HUES64 (cell line): ENCODE measurements at regions not wholly inside any gene's neighbourhood (a gene's known extent, or its start where the extent isn't known, plus 50 kb on each side); places are given as distances from the start of the nearest gene placed in this dataset.

Source experiments
- H3K27ac ChIP-seq: 2 replicates; pipeline ENCODE4 v1.7.0; 2013; ENCODE audit warnings: low read depth, low read length, inconsistent platforms
- H3K27me3 ChIP-seq: 2 replicates; pipeline ENCODE4 v1.6.1; 2013; ENCODE audit warnings: mild to moderate bottlenecking, low read length; ENCODE audit not compliant: insufficient read depth
- H3K36me3 ChIP-seq: 2 replicates; pipeline ENCODE4 v1.6.1; 2013; ENCODE audit warnings: mild to moderate bottlenecking, low read length; ENCODE audit not compliant: insufficient read depth
- H3K4me1 ChIP-seq: 2 replicates; pipeline ENCODE4 v1.6.1; 2013; ENCODE audit warnings: mild to moderate bottlenecking, low read length, moderate library complexity; ENCODE audit not compliant: insufficient read depth
- H3K4me3 ChIP-seq: 2 replicates; pipeline ENCODE4 v1.5.1; 2013; ENCODE audit warnings: mild to moderate bottlenecking, low read length, moderate library complexity
- H3K9ac ChIP-seq: 2 replicates; pipeline ENCODE4 v1.6.1; 2013; ENCODE audit warnings: mild to moderate bottlenecking, low read depth, low read length
- H3K9me3 ChIP-seq: 2 replicates; pipeline ENCODE4 v1.6.1; 2013; ENCODE audit warnings: low read depth, low read length; ENCODE audit not compliant: insufficient read depth
- WGBS: fragments of 150-250, 120-280 bp; methylation state at CpG from one replicate; pipeline ENCODE4 v1.1.7; 2013; ENCODE audit warnings: missing lambda C conversion rate; 5-methylcytosine and 5-hydroxymethylcytosine counted together

DNA sequence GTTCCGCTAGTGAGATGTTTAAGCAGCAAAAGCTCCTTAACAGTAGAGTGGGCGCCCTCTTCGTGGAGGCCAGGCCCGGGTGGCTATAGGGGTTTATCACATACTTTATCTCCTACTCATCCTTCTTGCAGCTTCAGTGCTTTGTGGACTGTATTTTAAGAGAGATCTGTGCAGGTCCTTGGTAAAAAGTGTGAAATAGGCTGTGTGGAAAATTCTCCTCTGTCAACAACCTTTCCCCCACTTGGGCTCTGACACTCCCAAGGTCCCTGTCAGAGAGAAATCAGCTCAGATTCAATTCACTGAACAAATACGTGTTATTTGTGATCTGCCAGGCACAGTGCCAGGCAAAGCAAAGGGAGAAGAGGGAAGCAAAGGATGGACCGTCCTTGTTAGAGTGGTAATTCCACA is 214.3 kb upstream of the PPARGC1A start:
- H3K9me3 ChIP-seq = no peaks in the 10 kb centered on the region
- H3K27ac ChIP-seq = no peak overlapping the region
- 93% methylated on average over 5 of the region's 6 CpGs for WGBS
- no peak overlapping the region for H3K9ac ChIP-seq
- H3K27me3 ChIP-seq = no peaks in the 10 kb centered on the region
- H3K4me1 ChIP-seq = no peaks in the 10 kb centered on the region
- H3K4me3 ChIP-seq = no peak overlapping the region
- no peaks in the 10 kb centered on the region for H3K36me3 ChIP-seq

DNA sequence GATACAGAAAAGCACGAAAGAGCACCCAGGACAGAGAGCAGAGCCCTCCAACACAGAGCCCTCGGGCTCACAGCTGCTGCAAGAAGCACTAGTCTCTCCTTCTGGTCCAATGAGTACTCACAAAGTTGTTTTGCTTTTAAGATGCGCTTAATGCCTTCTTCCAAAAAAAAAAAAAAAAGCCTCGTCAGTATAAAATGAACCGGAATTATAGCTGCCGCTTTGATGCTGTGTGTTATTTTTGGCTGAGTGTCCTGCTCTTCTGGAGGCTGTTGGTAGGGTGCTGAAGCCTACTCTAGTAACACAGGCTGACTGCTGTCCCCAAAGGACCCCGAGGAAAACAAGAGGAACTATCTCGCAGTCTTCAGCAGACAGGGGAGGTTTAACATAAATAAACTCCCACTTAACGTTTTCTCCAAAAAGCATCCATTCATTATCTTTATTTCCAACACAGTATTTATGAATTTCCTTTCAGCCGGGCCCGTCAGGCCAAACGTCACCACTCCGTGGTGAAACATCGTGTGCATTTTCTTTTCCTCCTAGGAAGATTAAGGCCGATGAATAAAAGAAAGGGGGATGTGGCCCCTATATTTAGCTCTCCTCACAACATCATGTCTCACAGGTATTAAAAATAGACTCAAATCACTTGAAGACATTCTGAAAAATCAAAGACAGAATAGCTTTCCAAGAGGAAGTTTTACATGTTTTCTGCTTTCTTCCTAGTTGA is 213.7 kb upstream of the PPARGC1A start:
- Histone ChIP-seq H3K9me3 (no peaks in the 10 kb centered on the region), H3K4me3 (no peak overlapping the region), H3K9ac (no peak overlapping the region), H3K27ac (no peak overlapping the region), H3K27me3 (no peaks in the 10 kb centered on the region), H3K4me1 (no peaks in the 10 kb centered on the region), H3K36me3 (no peaks in the 10 kb centered on the region)
- 88% methylated on average over 15 of the region's 15 CpGs for WGBS

DNA sequence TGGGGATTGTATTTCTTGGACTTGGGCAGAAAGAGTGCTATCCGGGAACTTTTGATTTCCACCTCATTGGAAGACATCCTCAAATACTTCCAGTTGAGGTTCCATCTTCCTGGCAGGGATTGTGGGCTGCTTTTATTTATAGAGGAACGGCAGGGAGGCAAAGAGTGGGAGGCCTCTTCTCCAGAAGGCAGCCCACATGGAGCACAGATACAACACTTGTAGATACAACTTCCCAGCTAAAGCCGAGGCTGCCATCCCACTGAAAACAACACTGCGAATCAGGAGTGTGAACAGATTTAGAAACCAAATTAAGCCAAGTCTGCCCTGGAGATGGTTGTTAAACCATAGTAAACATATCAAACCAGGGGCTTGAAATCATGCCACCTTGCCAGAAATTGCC is 212.8 kb upstream of the PPARGC1A start:
- H3K4me1 ChIP-seq = no peaks in the 10 kb centered on the region
- no peaks in the 10 kb centered on the region for H3K9me3 ChIP-seq
- H3K27ac ChIP-seq = no peak overlapping the region
- 92% methylated on average over 4 of the region's 4 CpGs for WGBS
- no peak overlapping the region for H3K9ac ChIP-seq
- no peak overlapping the region for H3K4me3 ChIP-seq
- H3K36me3 ChIP-seq = no peaks in the 10 kb centered on the region
- no peaks in the 10 kb centered on the region for H3K27me3 ChIP-seq

DNA sequence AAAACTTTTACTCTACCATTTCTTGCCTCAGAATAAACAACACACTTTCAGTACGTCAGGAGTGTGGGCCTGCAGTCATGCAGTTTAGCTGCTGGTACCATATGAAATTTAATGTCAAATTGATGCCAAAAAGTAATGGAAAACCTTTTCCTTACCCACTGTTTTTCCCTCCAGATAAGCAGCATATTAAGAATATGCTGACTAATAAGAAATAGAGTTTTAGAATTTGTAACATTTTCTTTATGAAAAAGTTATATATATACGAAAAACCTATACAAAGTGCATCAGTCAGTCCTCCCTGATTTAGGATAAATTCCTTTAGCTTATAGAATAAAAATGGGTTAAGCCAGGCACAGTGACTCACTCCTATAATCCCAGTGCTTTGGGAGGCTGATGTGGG is 206.8 kb upstream of the PPARGC1A start:
- H3K4me1 ChIP-seq = no peaks in the 10 kb centered on the region
- H3K27me3 ChIP-seq = no peaks in the 10 kb centered on the region
- H3K36me3 ChIP-seq = no peaks in the 10 kb centered on the region
- no peak overlapping the region for H3K27ac ChIP-seq
- WGBS = 100% methylated on average over 1 of the region's 2 CpGs
- H3K4me3 ChIP-seq = no peak overlapping the region
- H3K9me3 ChIP-seq = no peaks in the 10 kb centered on the region
- no peak overlapping the region for H3K9ac ChIP-seq

DNA sequence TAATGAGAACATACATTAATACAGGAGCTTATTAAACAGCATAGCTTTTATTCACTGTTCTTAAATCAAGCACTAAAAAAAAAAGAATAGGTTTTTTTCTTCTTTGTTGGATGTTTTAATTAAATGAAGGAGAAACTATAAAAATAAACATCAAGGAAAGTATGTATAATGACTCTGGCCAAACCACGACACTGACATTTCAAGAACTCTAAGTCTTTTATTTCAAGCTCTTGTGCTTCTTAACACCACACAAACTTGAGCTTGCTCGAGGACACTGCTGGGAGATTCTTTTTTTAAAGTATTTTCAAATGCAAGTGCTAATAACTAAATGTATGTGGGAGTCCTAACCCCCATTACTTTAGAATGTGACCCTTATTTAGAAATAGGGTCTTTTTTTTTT is 204.9 kb upstream of the PPARGC1A start:
- Histone ChIP-seq H3K4me3 (no peak overlapping the region), H3K9ac (no peak overlapping the region), H3K36me3 (no peaks in the 10 kb centered on the region), H3K9me3 (no peaks in the 10 kb centered on the region), H3K4me1 (no peaks in the 10 kb centered on the region), H3K27me3 (no peaks in the 10 kb centered on the region), H3K27ac (no peak overlapping the region)
- WGBS = 91% methylated on average over 1 of the region's 2 CpGs

DNA sequence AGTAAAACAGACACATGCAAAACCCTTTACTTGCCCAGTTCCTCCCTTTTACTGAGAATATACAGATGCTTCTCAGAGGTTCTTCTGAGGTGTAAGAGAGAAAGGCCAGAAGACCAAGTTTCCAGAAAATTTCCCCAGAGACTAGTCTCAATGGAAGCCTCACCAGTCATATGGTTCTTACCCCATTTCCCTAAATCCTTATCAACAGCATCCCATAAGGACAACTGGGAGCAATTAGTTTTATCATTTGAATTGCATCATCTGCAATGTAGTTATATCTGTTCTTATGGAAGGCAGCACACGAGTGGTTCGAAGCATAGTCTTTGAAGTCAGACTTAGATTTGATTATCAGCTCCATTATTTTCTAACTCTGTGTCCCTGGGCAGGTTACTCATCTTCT is 203.6 kb upstream of the PPARGC1A start:
- H3K9ac ChIP-seq = no peak overlapping the region
- H3K27ac ChIP-seq = no peak overlapping the region
- H3K36me3 ChIP-seq = no peaks in the 10 kb centered on the region
- H3K27me3 ChIP-seq = no peaks in the 10 kb centered on the region
- WGBS = 94% methylated on average over 2 of the region's 2 CpGs
- H3K4me3 ChIP-seq = no peak overlapping the region
- no peaks in the 10 kb centered on the region for H3K4me1 ChIP-seq
- no peaks in the 10 kb centered on the region for H3K9me3 ChIP-seq

DNA sequence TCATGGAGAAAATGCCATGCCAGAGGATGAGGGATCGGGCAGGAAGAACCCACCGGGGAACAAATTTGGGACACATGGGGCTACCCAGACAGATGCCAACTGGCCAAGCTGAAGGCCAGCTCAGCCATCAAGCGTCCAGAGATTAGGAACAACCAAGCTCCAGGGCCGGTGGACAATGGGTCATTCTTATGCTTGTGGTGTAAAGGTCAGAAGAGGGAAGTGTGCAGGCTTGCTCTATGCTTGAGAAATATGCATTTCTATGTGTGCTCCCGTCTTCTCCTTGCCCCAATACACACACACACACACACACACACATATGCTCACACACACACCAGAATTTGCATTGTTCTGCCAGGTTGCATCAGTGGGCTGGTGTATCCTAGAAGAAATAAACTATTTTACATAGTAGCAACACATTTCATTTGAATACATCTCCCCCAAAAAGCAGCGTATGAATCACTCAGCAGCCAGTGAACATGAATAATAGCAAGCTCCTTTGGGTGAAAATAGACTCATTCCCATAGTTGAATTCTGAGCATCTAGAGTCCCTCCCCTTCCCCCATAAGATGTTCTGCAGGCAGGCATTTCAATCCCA is 201.9 kb upstream of the PPARGC1A start:
- Histone ChIP-seq H3K4me1 (no peaks in the 10 kb centered on the region), H3K4me3 (no peak overlapping the region), H3K9ac (no peak overlapping the region), H3K9me3 (no peaks in the 10 kb centered on the region), H3K36me3 (no peaks in the 10 kb centered on the region), H3K27ac (no peak overlapping the region), H3K27me3 (no peaks in the 10 kb centered on the region)
- WGBS = 97% methylated on average over 5 of the region's 6 CpGs

DNA sequence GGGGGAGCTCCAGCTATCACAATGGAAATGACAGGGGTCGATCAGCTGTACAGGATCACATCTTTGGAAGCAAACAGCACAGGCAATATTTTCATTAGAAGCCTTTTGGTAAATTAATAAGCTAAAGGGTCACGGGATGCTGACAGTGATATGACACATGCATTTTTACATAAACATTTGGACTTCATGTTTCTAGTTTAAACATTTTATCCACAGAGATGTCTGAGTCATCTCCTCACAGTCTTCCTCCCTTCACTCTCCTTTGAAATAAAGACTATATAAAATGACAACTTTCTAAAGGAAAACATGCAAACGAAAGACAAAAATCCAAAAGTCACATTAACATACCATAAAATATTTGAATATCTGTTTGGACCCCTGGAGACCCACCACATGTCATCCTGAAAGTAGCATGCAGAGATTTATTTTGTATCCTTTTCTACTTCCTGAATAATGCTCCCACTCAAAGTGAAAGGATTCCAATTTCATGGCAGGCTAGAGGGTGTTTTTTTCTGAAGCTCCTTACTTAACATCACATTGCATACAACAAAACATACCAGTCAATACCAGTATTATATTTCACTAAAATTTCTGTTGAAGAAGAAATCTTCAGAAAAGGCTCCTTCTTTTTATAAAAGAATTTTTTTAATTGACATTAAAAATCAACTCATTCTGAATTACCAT is 200.1 kb upstream of the PPARGC1A start:
- WGBS = 94% methylated on average over 3 of the region's 3 CpGs
- no peaks in the 10 kb centered on the region for H3K9me3 ChIP-seq
- H3K27me3 ChIP-seq = no peaks in the 10 kb centered on the region
- H3K4me3 ChIP-seq = no peak overlapping the region
- no peak overlapping the region for H3K27ac ChIP-seq
- no peaks in the 10 kb centered on the region for H3K36me3 ChIP-seq
- no peak overlapping the region for H3K9ac ChIP-seq
- H3K4me1 ChIP-seq = no peaks in the 10 kb centered on the region

DNA sequence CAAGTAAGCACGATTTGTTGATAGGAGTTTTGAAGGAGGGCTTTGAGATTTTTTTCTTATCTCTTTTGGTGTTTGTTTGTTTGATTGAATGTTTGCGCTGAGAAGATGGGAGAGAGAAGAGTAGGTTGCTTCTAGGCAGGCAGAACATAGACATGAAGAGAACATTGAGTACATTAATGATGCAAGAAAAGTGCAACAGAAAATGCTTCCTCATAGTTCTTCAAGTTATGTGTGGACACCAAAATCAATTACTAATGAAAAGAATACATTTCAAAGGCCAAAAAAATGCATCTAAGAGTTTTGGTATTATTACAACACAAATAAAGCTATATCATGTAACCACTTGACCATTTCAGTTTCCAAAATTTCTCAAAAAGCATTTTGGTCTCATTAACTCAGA is 191.0 kb upstream of the PPARGC1A start:
- Histone ChIP-seq H3K27ac (no peak overlapping the region), H3K27me3 (no peaks in the 10 kb centered on the region), H3K4me1 (no peaks in the 10 kb centered on the region), H3K9me3 (no peaks in the 10 kb centered on the region), H3K36me3 (no peaks in the 10 kb centered on the region), H3K9ac (no peak overlapping the region), H3K4me3 (no peak overlapping the region)
- WGBS = 89% methylated on average over 2 of the region's 2 CpGs

DNA sequence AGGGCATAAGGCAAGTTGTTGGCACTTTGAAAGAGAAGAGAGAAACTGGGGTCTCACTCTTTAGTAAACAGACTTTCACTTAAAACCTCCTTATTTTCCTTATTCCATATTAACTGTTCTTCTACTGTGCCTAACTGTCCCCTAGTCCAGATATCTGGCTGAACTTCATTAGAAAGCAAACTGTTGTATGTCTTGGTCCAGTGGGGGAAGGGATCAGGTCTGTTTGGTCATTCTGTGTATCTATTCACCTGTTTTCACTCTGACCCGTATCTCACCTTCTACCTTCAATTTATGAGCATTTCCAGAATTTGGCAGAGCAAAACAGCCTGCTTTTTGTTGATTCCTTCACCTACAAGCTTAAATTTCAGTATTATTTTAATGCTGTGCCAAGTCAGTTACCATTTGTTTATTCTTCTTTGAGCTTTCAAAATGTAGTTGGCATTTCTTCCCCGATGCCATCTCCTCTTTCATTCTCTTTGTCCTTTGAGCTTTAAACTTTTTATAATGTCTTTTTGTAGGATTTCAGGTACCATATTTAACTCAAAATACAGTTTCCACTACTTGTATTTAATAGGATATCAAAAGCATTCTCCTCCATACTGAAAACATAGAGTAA is 188.6 kb upstream of the PPARGC1A start:
- WGBS = 96% methylated on average over 2 of the region's 2 CpGs
- no peak overlapping the region for H3K27ac ChIP-seq
- H3K4me3 ChIP-seq = no peak overlapping the region
- no peaks in the 10 kb centered on the region for H3K27me3 ChIP-seq
- no peaks in the 10 kb centered on the region for H3K9me3 ChIP-seq
- H3K36me3 ChIP-seq = no peaks in the 10 kb centered on the region
- H3K4me1 ChIP-seq = no peaks in the 10 kb centered on the region
- H3K9ac ChIP-seq = no peak overlapping the region

DNA sequence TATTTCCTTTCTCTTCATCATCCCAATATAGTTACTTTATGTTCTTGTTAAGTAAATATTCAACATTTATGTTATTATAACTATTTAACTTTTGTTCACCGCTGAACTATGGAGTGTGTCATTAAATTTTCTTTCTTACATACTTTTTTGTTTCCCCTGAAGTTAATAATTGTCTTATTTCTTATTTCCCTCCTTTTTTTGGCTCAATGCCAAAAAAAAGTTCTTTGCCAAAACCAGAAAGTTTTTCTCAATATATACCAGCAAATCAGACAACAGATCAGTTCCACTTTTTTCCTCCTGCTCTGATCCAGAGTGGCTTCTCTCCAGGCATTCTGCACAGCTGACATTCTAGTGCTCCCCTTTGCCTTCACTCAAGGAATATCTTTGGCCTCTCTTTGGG is 187.0 kb upstream of the PPARGC1A start:
- H3K9ac ChIP-seq = no peak overlapping the region
- H3K27me3 ChIP-seq = no peaks in the 10 kb centered on the region
- H3K9me3 ChIP-seq = no peaks in the 10 kb centered on the region
- H3K36me3 ChIP-seq = no peaks in the 10 kb centered on the region
- no peak overlapping the region for H3K4me3 ChIP-seq
- no CpG with 5 or more reads among the region's 1 CpG for WGBS
- no peaks in the 10 kb centered on the region for H3K4me1 ChIP-seq
- no peak overlapping the region for H3K27ac ChIP-seq
